H1 (cell line): ENCODE measurements at regions not wholly inside any gene's neighbourhood (a gene's known extent, or its start where the extent isn't known, plus 50 kb on each side); places are given as distances from the start of the nearest gene placed in this dataset.

Source experiments
- CTCF ChIA-PET: fragments of 300-600 bp; sonication (Branson Sonifier 250); formaldehyde crosslinking; loops from one replicate; lab custom pipeline; 2021; ENCODE audit not compliant: partially characterized antibody; lab: Charles Lee
- POLR2A ChIA-PET: fragments of 300-600 bp; sonication (Branson Sonifier 250); formaldehyde crosslinking; loops from one replicate; lab custom pipeline; 2021; ENCODE audit warnings: inconsistent platforms; ENCODE audit not compliant: partially characterized antibody; lab: Charles Lee
- DNase-seq, 2 experiments: peaks; one replicate each; pipeline versions ENCODE4 v3.0.0 to v3.0.0-alpha.2; 2010 to 2022; ENCODE audit warnings: low spot score in 2 of 2, low read depth in 1 of 2, mixed read lengths in 1 of 2
- FAIRE-seq: peaks from 2 replicates; lab custom pipeline; 2011; peaks lifted over from hg19 to GRCh38; lab: Jason Lieb, UNC
- H2AFZ ChIP-seq: 2 replicates; pipeline ENCODE4 v1.8.1; 2012; ENCODE audit warnings: low read length, inconsistent platforms
- H2AK5ac ChIP-seq: 2 replicates; pipeline ENCODE4 v1.6.1; 2013; ENCODE audit warnings: low read depth, low read length
- H2BK120ac ChIP-seq: replicated peaks from 2 replicates; pipeline ENCODE3; 2013; ENCODE audit warnings: low read depth, low read length, inconsistent platforms
- H2BK12ac ChIP-seq: 2 replicates; pipeline ENCODE4 v1.6.1; 2013; ENCODE audit warnings: low read depth, low read length
- H2BK15ac ChIP-seq: 2 replicates; pipeline ENCODE4 v1.6.1; 2013; ENCODE audit warnings: low read length
- H2BK20ac ChIP-seq: 2 replicates; pipeline ENCODE4 v1.6.1; 2013; ENCODE audit warnings: low read length
- H2BK5ac ChIP-seq: 2 replicates; pipeline ENCODE4 v1.6.1; 2013; ENCODE audit warnings: low read depth, low read length
- H3K14ac ChIP-seq: 2 replicates; pipeline ENCODE4 v1.6.1; 2013; ENCODE audit warnings: inconsistent platforms; ENCODE audit not compliant: insufficient read length
- H3K18ac ChIP-seq: 2 replicates; pipeline ENCODE4 v1.6.1; 2013; ENCODE audit warnings: low read length; ENCODE audit errors: extremely low read depth
- H3K23ac ChIP-seq: 2 replicates; pipeline ENCODE4 v1.6.1; 2013; ENCODE audit warnings: inconsistent platforms; ENCODE audit not compliant: insufficient read length
- H3K23me2 ChIP-seq: 2 replicates; pipeline ENCODE4 v1.6.1; 2013; ENCODE audit warnings: low read depth, low read length
- H3K27ac ChIP-seq: 2 replicates; pipeline ENCODE4 v1.6.1; 2011; ENCODE audit warnings: low read depth, low read length, inconsistent platforms
- H3K27me3 ChIP-seq, 4 experiments: replicated peaks in 1 of 4; 1 replicate in 1 of 4; 2 replicates in 3 of 4; pipeline versions ENCODE4 v1.6.1 to v1.8.1; 2011 to 2013; ENCODE audit warnings: low read length in 3 of 4, mild to moderate bottlenecking in 3 of 4, inconsistent platforms in 2 of 4, mixed read lengths in 2 of 4, moderate library complexity in 1 of 4; ENCODE audit not compliant: control insufficient read depth in 3 of 4, insufficient read depth in 3 of 4; ENCODE audit errors: extremely low read depth in 1 of 4
- H3K36me3 ChIP-seq, 4 experiments: 2 replicates each; pipeline versions ENCODE4 v1.6.1 to v1.8.1; 2011 to 2013; ENCODE audit warnings: mild to moderate bottlenecking in 4 of 4, low read length in 3 of 4, moderate library complexity in 2 of 4, control low read depth in 1 of 4, inconsistent platforms in 1 of 4; ENCODE audit not compliant: insufficient read depth in 4 of 4, control insufficient read depth in 2 of 4
- H3K4ac ChIP-seq: replicated peaks from 2 replicates; pipeline ENCODE3; 2013; ENCODE audit warnings: low read length, low read depth, mixed read lengths, inconsistent platforms; ENCODE audit not compliant: insufficient read length
- H3K4me1 ChIP-seq, 4 experiments: replicated peaks in 1 of 4; 1 replicate in 1 of 4; 2 replicates in 3 of 4; pipeline versions ENCODE4 v1.6.1 to v1.8.1; 2011 to 2013; ENCODE audit warnings: low read length in 3 of 4, inconsistent platforms in 2 of 4, mixed read lengths in 1 of 4; ENCODE audit not compliant: insufficient read depth in 4 of 4, control insufficient read depth in 3 of 4
- H3K4me2 ChIP-seq, 2 experiments: 2 replicates each; pipeline versions ENCODE4 v1.6.1 to v1.8.1; 2011 to 2013; ENCODE audit warnings: low read depth in 2 of 2, low read length in 2 of 2, control low read depth in 1 of 2, inconsistent platforms in 1 of 2, mild to moderate bottlenecking in 1 of 2; ENCODE audit not compliant: insufficient read depth in 1 of 2
- H3K4me3 ChIP-seq, 4 experiments: fragments of 200-600, 300-600 bp in 1 of 4; sonication (generic), shearing (Covaris generic), sonication (Bioruptor Twin) in 1 of 4; 2 replicates each; pipeline versions ENCODE4 v1.5.1 to v1.8.1; 2011 to 2016; ENCODE audit warnings: low read length in 4 of 4, low read depth in 3 of 4, control low read depth in 2 of 4, inconsistent platforms in 2 of 4, mild to moderate bottlenecking in 2 of 4, mixed read lengths in 1 of 4, moderate library complexity in 1 of 4; ENCODE audit not compliant: insufficient read depth in 2 of 4; ENCODE audit errors: extremely low read depth in 1 of 4
- H3K56ac ChIP-seq: replicated peaks from 2 replicates; pipeline ENCODE3; 2013; ENCODE audit warnings: low read depth, mild to moderate bottlenecking, mixed read lengths, low read length, inconsistent platforms; ENCODE audit not compliant: insufficient read length
- H3K79me1 ChIP-seq: 2 replicates; pipeline ENCODE4 v1.6.1; 2013; ENCODE audit warnings: low read depth, low read length, control low read depth
- H3K79me2 ChIP-seq, 2 experiments: 2 replicates each; pipeline versions ENCODE4 v1.6.1 to v1.8.1; 2012 to 2013; ENCODE audit warnings: low read length in 2 of 2, mild to moderate bottlenecking in 2 of 2, inconsistent platforms in 1 of 2; ENCODE audit not compliant: insufficient read depth in 2 of 2, control insufficient read depth in 1 of 2
- H3K9ac ChIP-seq, 4 experiments: replicated peaks in 1 of 4; 1 replicate in 1 of 4; 2 replicates in 3 of 4; pipeline versions ENCODE4 v1.6.1 to v1.8.1; 2011 to 2013; ENCODE audit warnings: low read depth in 3 of 4, low read length in 3 of 4, control low read depth in 2 of 4, mild to moderate bottlenecking in 2 of 4, moderate library complexity in 2 of 4, inconsistent platforms in 1 of 4; ENCODE audit errors: extremely low read depth in 1 of 4
- H3K9me3 ChIP-seq, 2 experiments: 2 replicates each; pipeline versions ENCODE4 v1.6.1 to v1.8.1; 2012 to 2013; ENCODE audit warnings: mild to moderate bottlenecking in 2 of 2, moderate library complexity in 2 of 2, control low read depth in 1 of 2, inconsistent platforms in 1 of 2, low read depth in 1 of 2, low read length in 1 of 2, mixed read lengths in 1 of 2; ENCODE audit not compliant: insufficient read depth in 2 of 2
- H4K20me1 ChIP-seq, 2 experiments: replicated peaks in 1 of 2; 2 replicates each; pipeline versions ENCODE3 to v1.8.1; 2011 to 2013; ENCODE audit warnings: inconsistent platforms in 2 of 2, low read length in 2 of 2, mild to moderate bottlenecking in 1 of 2; ENCODE audit not compliant: insufficient read depth in 2 of 2, control insufficient read depth in 1 of 2
- H4K5ac ChIP-seq: 2 replicates; pipeline ENCODE4 v1.6.1; 2013; ENCODE audit warnings: low read length, low read depth, mixed read lengths, inconsistent platforms; ENCODE audit not compliant: insufficient read length
- H4K8ac ChIP-seq: 2 replicates; pipeline ENCODE4 v1.8.0; 2013; ENCODE audit warnings: mild to moderate bottlenecking, moderate library complexity, low read length, inconsistent platforms; ENCODE audit not compliant: insufficient read depth; ENCODE audit errors: extremely low read depth
- H4K91ac ChIP-seq: replicated peaks from 2 replicates; pipeline ENCODE3; 2013; ENCODE audit warnings: low read length, mixed read lengths, inconsistent platforms; ENCODE audit not compliant: insufficient read length
- EP300 ChIP-seq, 2 experiments: IDR thresholded peaks; 1 replicate in 1 of 2; 2 replicates in 1 of 2; pipeline ENCODE4 v1.6.1; 2011 to 2012; ENCODE audit warnings: low read depth in 2 of 2, low read length in 2 of 2, mild to moderate bottlenecking in 2 of 2, borderline replicate concordance in 1 of 2, inconsistent platforms in 1 of 2, moderate library complexity in 1 of 2
- GTF2F1 ChIP-seq: IDR thresholded peaks from 2 replicates; pipeline ENCODE4 v1.6.1; 2012; ENCODE audit warnings: low read depth, low read length, improper control_type of control experiment, borderline replicate concordance
- HDAC6 ChIP-seq: IDR thresholded peaks from one replicate; pipeline ENCODE4 v1.7.1; 2012; ENCODE audit warnings: low read depth, mild to moderate bottlenecking, inconsistent platforms, low read length, moderate library complexity
- JUND ChIP-seq: IDR thresholded peaks from 2 replicates; pipeline ENCODE4 v1.6.1; 2011; ENCODE audit warnings: mild to moderate bottlenecking, improper control_type of control experiment, low read length
- RAD21 ChIP-seq, 2 experiments: IDR thresholded peaks in 1 of 2; conservative IDR thresholded peaks in 1 of 2; 2 replicates each; pipeline ENCODE4 v1.6.1; 2011; ENCODE audit warnings: low read depth in 2 of 2, low read length in 2 of 2, improper control_type of control experiment in 1 of 2, inconsistent platforms in 1 of 2, mild to moderate bottlenecking in 1 of 2, moderate library complexity in 1 of 2
- SIRT6 ChIP-seq: IDR thresholded peaks from one replicate; pipeline ENCODE4 v1.7.1; 2012; ENCODE audit warnings: low read length, inconsistent platforms
- TAF1 ChIP-seq: IDR thresholded peaks from 2 replicates; pipeline ENCODE4 v1.6.1; 2011; ENCODE audit warnings: mild to moderate bottlenecking, low read depth, low read length
- TAF7 ChIP-seq: optimal IDR thresholded peaks from 2 replicates; pipeline ENCODE3; 2011; ENCODE audit warnings: low read depth, mild to moderate bottlenecking, inconsistent platforms, low read length, moderate library complexity, borderline replicate concordance
- ZNF274 ChIP-seq: IDR thresholded peaks from 2 replicates; pipeline ENCODE4 v1.7.0; 2012; ENCODE audit warnings: low read length, borderline replicate concordance; ENCODE audit errors: extremely low read depth
- WGBS, 2 experiments: shearing (Covaris generic) in 1 of 2; methylation state at CpG; one replicate each; pipeline versions ENCODE4 v1.1.6 to v1.1.7; 2013 to 2015; ENCODE audit warnings: low lambda C conversion rate in 2 of 2, mixed read lengths in 2 of 2, inconsistent platforms in 1 of 2, low coverage in 1 of 2, missing lambda C conversion rate in 1 of 2; ENCODE audit not compliant: insufficient replicate concordance in 2 of 2, insufficient coverage in 1 of 2, insufficient read length in 1 of 2; ENCODE audit errors: extremely low coverage in 1 of 2, missing lambda C conversion rate in 1 of 2; 5-methylcytosine and 5-hydroxymethylcytosine counted together

DNA sequence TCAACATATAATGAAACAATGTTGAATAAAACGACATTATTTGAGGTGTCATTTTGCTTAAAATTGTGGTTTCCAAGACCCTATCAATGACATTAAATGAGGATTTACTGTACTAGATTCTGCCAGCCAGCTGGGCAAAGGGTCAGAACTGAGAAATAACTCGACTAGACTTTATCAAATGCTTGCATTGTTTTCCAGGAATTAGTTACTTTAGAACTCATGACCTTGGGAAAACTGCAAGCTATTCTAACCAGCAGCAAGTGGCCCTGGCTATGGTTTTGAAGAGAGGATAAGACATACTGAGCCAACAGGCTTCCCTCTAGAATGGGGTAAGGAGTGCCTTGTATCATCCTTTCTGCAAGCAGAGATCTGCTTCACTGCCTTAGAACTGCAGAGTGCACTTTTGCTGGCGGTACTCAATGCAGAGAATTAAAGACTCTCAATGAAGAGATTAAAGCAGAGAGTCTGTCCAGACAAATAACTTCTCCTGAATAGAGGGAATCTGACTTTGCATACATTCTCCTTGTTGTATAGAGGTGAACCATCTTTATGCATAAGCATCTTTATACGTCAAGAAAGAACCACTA lies 281.5 kb downstream of the ARL4A start:
- POLR2A ChIA-PET = no interaction called here
- no peak overlapping the region for H4K8ac ChIP-seq
- H3K9me3 ChIP-seq = no peaks in the 10 kb centered on the region
- H3K4ac ChIP-seq = no peak overlapping the region
- no peaks in the 10 kb centered on the region for H3K27me3 ChIP-seq
- H4K91ac ChIP-seq = no peak overlapping the region
- WGBS, 2 experiments = 85% methylated on average over 4 of the region's 4 CpGs; no CpG with 5 or more reads in 1 of the 2 experiments
- no peaks in the 10 kb centered on the region for H4K20me1 ChIP-seq
- H4K5ac ChIP-seq = no peak overlapping the region
- no peaks in the 10 kb centered on the region for H3K4me1 ChIP-seq
- no peak overlapping the region for H3K23ac ChIP-seq
- no peak overlapping the region for H3K9ac ChIP-seq
- no peak for FAIRE-seq
- no peak overlapping the region for H2AK5ac ChIP-seq
- no peak overlapping the region for H2BK120ac ChIP-seq
- CTCF ChIA-PET = no interaction called here
- no peak overlapping the region for H3K14ac ChIP-seq
- TF ChIP-seq TAF1 = no peak
- TF ChIP-seq ZNF274 = no peak
- no peak for TF ChIP-seq EP300 (IDR thresholded peaks at IDR 0.05; ENCODE audit: borderline replicate concordance in 1 of 2, low read depth in 2 of 2, low read length in 2 of 2)
- no peak for TF ChIP-seq HDAC6
- TF ChIP-seq TAF7 = no peak
- no peak for TF ChIP-seq SIRT6
- TF ChIP-seq JUND = no peak
- TF ChIP-seq RAD21 (IDR thresholded peaks at IDR 0.05 in 1 of 2, conservative IDR thresholded peaks at IDR 0.05 in 1 of 2; ENCODE audit: low read depth in 2 of 2, low read length in 2 of 2) = no peak
- no peak for TF ChIP-seq GTF2F1
- H3K4me2 ChIP-seq = no peak overlapping the region
- no peaks in the 10 kb centered on the region for H3K79me1 ChIP-seq
- H2BK5ac ChIP-seq = no peak overlapping the region
- H3K36me3 ChIP-seq = no peaks in the 10 kb centered on the region
- no peak overlapping the region for H3K18ac ChIP-seq
- no peak overlapping the region for H3K27ac ChIP-seq
- DNase-seq = no peak
- H2BK12ac ChIP-seq = no peak overlapping the region
- no peak overlapping the region for H3K56ac ChIP-seq
- H2AFZ ChIP-seq = 0 out of 2 replicates have a peak overlapping the region, but pooled peaks have one; percentile 5
- no peaks in the 10 kb centered on the region for H3K23me2 ChIP-seq
- no peaks in the 10 kb centered on the region for H3K79me2 ChIP-seq
- no peak overlapping the region for H3K4me3 ChIP-seq
- H2BK20ac ChIP-seq = 0 out of 2 replicates have a peak overlapping the region, but pooled peaks have one; percentile 43
- no peak overlapping the region for H2BK15ac ChIP-seq
